ENCODE measurements at regions not wholly inside any gene's neighbourhood (a gene's known extent, or its start where the extent isn't known, plus 50 kb on each side); places are given as distances from the start of the nearest gene placed in this dataset.

GRCh38 chr20:53693262-53693871 is 99.7 kb upstream of the ZNF217 start:
- 17% methylated on average over 6 of the region's 17 CpGs for WGBS (ENCODE audit: insufficient coverage)
- ChIA-PET CTCF (interaction anchor here (0.8 to 2.1 kb wide), 3 partner anchors 10 to 106 kb away, joined by 3 to 9 read pairs (median 6); no protein-coding TSS in a partner anchor), POLR2A (interaction anchor here (0.6 kb wide), 1 partner anchor 229 kb away, joined by 5 read pairs; no protein-coding TSS in a partner anchor)
- peak; percentile 63 to 83 (median 80) for DNase-seq
- no peaks in the 10 kb centered on the region for H3K36me3 ChIP-seq (ENCODE audit: control insufficient read depth in 4 of 4, insufficient read depth in 4 of 4, low read length in 3 of 4)
- H3K9me3 ChIP-seq (ENCODE audit: control extremely low read depth in 1 of 5, control insufficient read depth in 4 of 5, insufficient read depth in 2 of 5, low read depth in 1 of 5, low read length in 4 of 5) = no peaks in the 10 kb centered on the region
- H3K27me3 ChIP-seq (replicated peaks in 2 of 5; ENCODE audit: control insufficient read depth in 4 of 5, insufficient read depth in 5 of 5, low read length in 4 of 5) = no peaks in the 10 kb centered on the region
- peak overlapping the region in 1 of 2 experiments; percentile 54 for H3K27ac ChIP-seq (ENCODE audit: insufficient read depth in 1 of 2, low read depth in 1 of 2, low read length in 2 of 2, poor library complexity in 1 of 2, severe bottlenecking in 2 of 2)
- peak overlapping the region in 6 of 7 experiments; percentile 19 to 72 (median 38) for H3K4me3 ChIP-seq (ENCODE audit: control insufficient read depth in 1 of 7, extremely low read depth in 1 of 7, insufficient read depth in 4 of 7, low read depth in 2 of 7, low read length in 6 of 7)
- peaks cover 3 to 41% (median 23%) of the 10 kb centered on the region in 4 experiments for H3K4me1 ChIP-seq (ENCODE audit: control extremely low read depth in 1 of 4, control insufficient read depth in 4 of 4, insufficient read depth in 4 of 4, low read length in 3 of 4)

- peaks cover 3 to 35% (median 22%) of the 10 kb centered on the region in 4 experiments for H3K4me1 ChIP-seq (ENCODE audit: control extremely low read depth in 1 of 4, control insufficient read depth in 4 of 4, insufficient read depth in 4 of 4, low read length in 3 of 4)
- POLR2A ChIA-PET = no interaction called here
- H3K27me3 ChIP-seq (replicated peaks in 2 of 5; ENCODE audit: control insufficient read depth in 4 of 5, insufficient read depth in 5 of 5, low read length in 4 of 5) = no peaks in the 10 kb centered on the region
- H3K9me3 ChIP-seq (ENCODE audit: control extremely low read depth in 1 of 5, control insufficient read depth in 4 of 5, insufficient read depth in 2 of 5, low read depth in 1 of 5, low read length in 4 of 5) = no peaks in the 10 kb centered on the region
- CTCF ChIA-PET = interaction anchor here (0.8 to 2.1 kb wide), 5 partner anchors 10 to 105 kb away, joined by 3 to 9 read pairs (median 3); no protein-coding TSS in a partner anchor
- 33% methylated on average over 3 of the region's 10 CpGs for WGBS (ENCODE audit: insufficient coverage)
- DNase-seq = peak; percentile 70 to 96 (median 94)
- H3K27ac ChIP-seq (ENCODE audit: insufficient read depth in 1 of 2, low read depth in 1 of 2, low read length in 2 of 2, poor library complexity in 1 of 2, severe bottlenecking in 2 of 2) = peak overlapping the region in 1 of 2 experiments; percentile 54
- H3K36me3 ChIP-seq (ENCODE audit: control insufficient read depth in 4 of 4, insufficient read depth in 4 of 4, low read length in 3 of 4) = no peaks in the 10 kb centered on the region
- H3K4me3 ChIP-seq (ENCODE audit: control insufficient read depth in 1 of 7, extremely low read depth in 1 of 7, insufficient read depth in 4 of 7, low read depth in 2 of 7, low read length in 6 of 7) = peak overlapping the region in 6 of 7 experiments; percentile 19 to 72 (median 40)
These were observed 98.9 kb upstream of the ZNF217 start for GRCh38 chr20:53692465-53693067.

DNA sequence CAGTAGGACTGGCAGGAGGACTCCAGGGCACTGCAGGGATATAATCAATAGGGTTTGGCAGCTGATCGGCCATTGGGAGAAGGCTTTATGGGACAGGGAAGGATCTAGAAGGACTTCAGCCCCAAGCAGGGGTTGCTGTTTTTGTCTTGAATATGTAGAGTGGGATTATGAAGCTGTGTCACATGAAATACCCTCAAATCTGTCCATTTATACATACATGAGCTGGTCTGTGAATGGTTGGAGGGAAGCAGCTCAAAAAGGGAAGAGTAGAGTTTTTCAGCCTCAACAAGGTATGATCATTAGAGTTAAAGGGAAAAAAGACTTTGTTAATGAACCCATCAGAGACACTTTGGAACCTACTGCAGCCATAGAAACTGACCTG is 98.2 kb upstream of the ZNF217 start:
- WGBS (ENCODE audit: insufficient coverage) = no CpG with 5 or more reads among the region's 1 CpG
- peaks cover 3 to 35% (median 22%) of the 10 kb centered on the region in 4 experiments for H3K4me1 ChIP-seq (ENCODE audit: control extremely low read depth in 1 of 4, control insufficient read depth in 4 of 4, insufficient read depth in 4 of 4, low read length in 3 of 4)
- ChIA-PET CTCF (interaction anchor here (0.6 to 2.1 kb wide), 7 partner anchors 9 to 68 kb away, joined by 3 to 9 read pairs (median 3); no protein-coding TSS in a partner anchor), POLR2A (no interaction called here)
- H3K27ac ChIP-seq (ENCODE audit: insufficient read depth in 1 of 2, low read depth in 1 of 2, low read length in 2 of 2, poor library complexity in 1 of 2, severe bottlenecking in 2 of 2) = no peak overlapping the region
- DNase-seq = no peak
- no peaks in the 10 kb centered on the region for H3K9me3 ChIP-seq (ENCODE audit: control extremely low read depth in 1 of 5, control insufficient read depth in 4 of 5, insufficient read depth in 2 of 5, low read depth in 1 of 5, low read length in 4 of 5)
- no peak overlapping the region for H3K4me3 ChIP-seq (ENCODE audit: control insufficient read depth in 1 of 7, extremely low read depth in 1 of 7, insufficient read depth in 4 of 7, low read depth in 2 of 7, low read length in 6 of 7)
- no peaks in the 10 kb centered on the region for H3K27me3 ChIP-seq (replicated peaks in 2 of 5; ENCODE audit: control insufficient read depth in 4 of 5, insufficient read depth in 5 of 5, low read length in 4 of 5)
- no peaks in the 10 kb centered on the region for H3K36me3 ChIP-seq (ENCODE audit: control insufficient read depth in 4 of 4, insufficient read depth in 4 of 4, low read length in 3 of 4)

DNA sequence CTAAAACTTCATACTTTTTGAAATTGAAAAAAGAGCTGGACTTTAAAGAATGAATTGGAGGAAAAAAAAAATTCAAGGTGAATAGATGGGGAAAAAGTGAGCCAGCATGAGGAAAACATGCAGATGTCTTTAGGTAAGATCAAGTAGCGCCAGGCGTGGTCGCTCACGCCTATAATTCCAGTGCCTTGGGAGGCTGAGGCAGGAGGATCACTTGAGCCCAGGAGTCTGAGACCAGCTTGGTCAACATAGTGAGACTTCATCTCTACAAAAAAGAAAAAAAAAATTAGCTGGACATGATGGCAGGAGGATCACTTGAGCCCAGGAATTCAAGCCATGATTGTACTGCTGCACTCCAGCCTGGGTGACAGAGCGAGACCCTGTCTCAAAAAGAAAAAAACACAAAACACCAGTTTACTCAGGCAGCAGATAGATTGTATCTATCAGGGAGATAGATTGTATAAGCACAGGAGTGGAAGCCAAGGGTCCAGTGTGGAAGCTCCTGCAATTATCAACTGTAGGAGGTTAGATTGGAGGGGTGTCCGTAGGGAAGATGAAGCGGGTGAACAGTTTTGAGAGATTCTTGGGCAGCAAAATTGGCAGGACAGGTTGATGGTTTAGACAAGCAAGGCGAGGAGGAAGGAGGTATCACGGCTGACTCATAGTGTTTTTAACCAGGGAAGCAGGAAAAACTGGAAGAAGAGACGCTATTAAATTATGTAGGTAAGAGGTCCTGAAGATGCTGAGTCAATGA is 97.6 kb upstream of the ZNF217 start:
- Histone ChIP-seq H3K36me3 (ENCODE audit: control insufficient read depth in 4 of 4, insufficient read depth in 4 of 4, low read length in 3 of 4) (no peaks in the 10 kb centered on the region), H3K27me3 (replicated peaks in 2 of 5; ENCODE audit: control insufficient read depth in 4 of 5, insufficient read depth in 5 of 5, low read length in 4 of 5) (no peaks in the 10 kb centered on the region), H3K27ac (ENCODE audit: insufficient read depth in 1 of 2, low read depth in 1 of 2, low read length in 2 of 2, poor library complexity in 1 of 2, severe bottlenecking in 2 of 2) (no peak overlapping the region), H3K9me3 (ENCODE audit: control extremely low read depth in 1 of 5, control insufficient read depth in 4 of 5, insufficient read depth in 2 of 5, low read depth in 1 of 5, low read length in 4 of 5) (no peaks in the 10 kb centered on the region), H3K4me1 (ENCODE audit: control extremely low read depth in 1 of 4, control insufficient read depth in 4 of 4, insufficient read depth in 4 of 4, low read length in 3 of 4) (peaks cover 3 to 35% (median 22%) of the 10 kb centered on the region in 4 experiments), H3K4me3 (ENCODE audit: control insufficient read depth in 1 of 7, extremely low read depth in 1 of 7, insufficient read depth in 4 of 7, low read depth in 2 of 7, low read length in 6 of 7) (no peak overlapping the region)
- ChIA-PET CTCF (interaction anchor here (0.6 to 2.1 kb wide), 8 partner anchors 8 to 249 kb away, joined by 3 to 9 read pairs (median 3); no protein-coding TSS in a partner anchor), POLR2A (interaction anchor here (0.7 kb wide), 1 partner anchor 58 kb away, joined by 6 read pairs; no protein-coding TSS in a partner anchor)
- 85% methylated on average over 10 of the region's 10 CpGs for WGBS (ENCODE audit: insufficient coverage)
- peak in 1 of 3 donors; percentile 21 for DNase-seq

DNA sequence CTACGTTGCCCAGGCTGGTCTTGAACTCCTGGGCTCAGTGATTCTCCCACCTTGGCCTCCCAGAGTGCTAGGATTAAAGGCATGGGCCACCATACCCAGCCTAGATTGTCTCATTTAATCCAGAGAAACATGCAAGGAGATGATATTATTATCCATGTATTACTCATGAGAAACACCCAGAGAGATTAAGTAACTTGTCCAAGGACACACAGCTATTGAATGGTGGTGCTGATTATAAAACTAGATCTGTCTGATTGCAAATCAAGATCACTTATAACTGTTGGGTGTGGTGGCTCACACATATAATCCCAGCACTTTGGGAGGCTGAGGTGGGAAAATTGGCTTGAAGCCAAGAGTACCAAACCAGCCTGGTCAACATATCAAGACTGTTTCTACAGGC is 94.4 kb upstream of the ZNF217 start:
- Histone ChIP-seq H3K4me3 (ENCODE audit: control insufficient read depth in 1 of 7, extremely low read depth in 1 of 7, insufficient read depth in 4 of 7, low read depth in 2 of 7, low read length in 6 of 7) (no peak overlapping the region), H3K4me1 (ENCODE audit: control extremely low read depth in 1 of 4, control insufficient read depth in 4 of 4, insufficient read depth in 4 of 4, low read length in 3 of 4) (peaks cover 4 to 35% (median 24%) of the 10 kb centered on the region in 4 experiments), H3K9me3 (ENCODE audit: control extremely low read depth in 1 of 5, control insufficient read depth in 4 of 5, insufficient read depth in 2 of 5, low read depth in 1 of 5, low read length in 4 of 5) (no peaks in the 10 kb centered on the region), H3K27ac (ENCODE audit: insufficient read depth in 1 of 2, low read depth in 1 of 2, low read length in 2 of 2, poor library complexity in 1 of 2, severe bottlenecking in 2 of 2) (no peak overlapping the region), H3K36me3 (ENCODE audit: control insufficient read depth in 4 of 4, insufficient read depth in 4 of 4, low read length in 3 of 4) (no peaks in the 10 kb centered on the region), H3K27me3 (replicated peaks in 2 of 5; ENCODE audit: control insufficient read depth in 4 of 5, insufficient read depth in 5 of 5, low read length in 4 of 5) (no peaks in the 10 kb centered on the region)
- no peak for DNase-seq
- POLR2A ChIA-PET = no interaction called here
- CTCF ChIA-PET = interaction anchor here (0.6 kb wide), 1 partner anchor 256 kb away, joined by 4 read pairs; no protein-coding TSS in a partner anchor
- WGBS (ENCODE audit: insufficient coverage) = 100% methylated on average over 1 of the region's 1 CpG

- Histone ChIP-seq H3K36me3 (ENCODE audit: control insufficient read depth in 4 of 4, insufficient read depth in 4 of 4, low read length in 3 of 4) (no peaks in the 10 kb centered on the region), H3K4me3 (ENCODE audit: control insufficient read depth in 1 of 7, extremely low read depth in 1 of 7, insufficient read depth in 4 of 7, low read depth in 2 of 7, low read length in 6 of 7) (no peak overlapping the region), H3K4me1 (ENCODE audit: control extremely low read depth in 1 of 4, control insufficient read depth in 4 of 4, insufficient read depth in 4 of 4, low read length in 3 of 4) (peaks cover 4 to 25% (median 8%) of the 10 kb centered on the region in 4 experiments), H3K27me3 (replicated peaks in 2 of 5; ENCODE audit: control insufficient read depth in 4 of 5, insufficient read depth in 5 of 5, low read length in 4 of 5) (no peaks in the 10 kb centered on the region), H3K9me3 (ENCODE audit: control extremely low read depth in 1 of 5, control insufficient read depth in 4 of 5, insufficient read depth in 2 of 5, low read depth in 1 of 5, low read length in 4 of 5) (no peaks in the 10 kb centered on the region), H3K27ac (ENCODE audit: insufficient read depth in 1 of 2, low read depth in 1 of 2, low read length in 2 of 2, poor library complexity in 1 of 2, severe bottlenecking in 2 of 2) (no peak overlapping the region)
- ChIA-PET POLR2A (no interaction called here), CTCF (interaction anchor here (1.3 to 1.7 kb wide), 3 partner anchors 10 to 24 kb away, joined by 3 to 5 read pairs (median 4); no protein-coding TSS in a partner anchor)
- WGBS (ENCODE audit: insufficient coverage) = 98% methylated on average over 6 of the region's 8 CpGs
- DNase-seq = no peak
These were observed 91.5 kb upstream of the ZNF217 start for GRCh38 chr20:53685070-53685595.
